Fibroblast of mammary gland (primary cell): ENCODE measurements at regions not wholly inside any gene's neighbourhood (a gene's known extent, or its start where the extent isn't known, plus 50 kb on each side); places are given as distances from the start of the nearest gene placed in this dataset.
A peak's percentile ranks its signal among the peaks of the same experiment; 100 is the strongest.

ENCODE experiments used
- DNase-seq: peaks from one replicate; pipeline ENCODE4 v3.0.0-alpha.2; 2010; ENCODE audit warnings: low read depth
- H3K4me3 ChIP-seq: 2 replicates; pipeline ENCODE4 v1.5.1; 2011; ENCODE audit warnings: low read depth, mild to moderate bottlenecking, low read length, moderate library complexity; ENCODE audit not compliant: control insufficient read depth
- TF ChIP-seq, protein P1 (sequence below): conservative IDR thresholded peaks from 2 replicates; pipeline ENCODE4 v1.5.1; 2011; ENCODE audit warnings: low read depth, low read length, inconsistent platforms; ENCODE audit not compliant: control insufficient read depth, insufficient read depth

GRCh38 chr12:68476794-68477193 is 133.9 kb upstream of the RAP1B start:
- TF ChIP-seq, protein P1, sequence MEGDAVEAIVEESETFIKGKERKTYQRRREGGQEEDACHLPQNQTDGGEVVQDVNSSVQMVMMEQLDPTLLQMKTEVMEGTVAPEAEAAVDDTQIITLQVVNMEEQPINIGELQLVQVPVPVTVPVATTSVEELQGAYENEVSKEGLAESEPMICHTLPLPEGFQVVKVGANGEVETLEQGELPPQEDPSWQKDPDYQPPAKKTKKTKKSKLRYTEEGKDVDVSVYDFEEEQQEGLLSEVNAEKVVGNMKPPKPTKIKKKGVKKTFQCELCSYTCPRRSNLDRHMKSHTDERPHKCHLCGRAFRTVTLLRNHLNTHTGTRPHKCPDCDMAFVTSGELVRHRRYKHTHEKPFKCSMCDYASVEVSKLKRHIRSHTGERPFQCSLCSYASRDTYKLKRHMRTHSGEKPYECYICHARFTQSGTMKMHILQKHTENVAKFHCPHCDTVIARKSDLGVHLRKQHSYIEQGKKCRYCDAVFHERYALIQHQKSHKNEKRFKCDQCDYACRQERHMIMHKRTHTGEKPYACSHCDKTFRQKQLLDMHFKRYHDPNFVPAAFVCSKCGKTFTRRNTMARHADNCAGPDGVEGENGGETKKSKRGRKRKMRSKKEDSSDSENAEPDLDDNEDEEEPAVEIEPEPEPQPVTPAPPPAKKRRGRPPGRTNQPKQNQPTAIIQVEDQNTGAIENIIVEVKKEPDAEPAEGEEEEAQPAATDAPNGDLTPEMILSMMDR = no peak
- DNase-seq = no peak
- H3K4me3 ChIP-seq = no peak overlapping the region

DNA sequence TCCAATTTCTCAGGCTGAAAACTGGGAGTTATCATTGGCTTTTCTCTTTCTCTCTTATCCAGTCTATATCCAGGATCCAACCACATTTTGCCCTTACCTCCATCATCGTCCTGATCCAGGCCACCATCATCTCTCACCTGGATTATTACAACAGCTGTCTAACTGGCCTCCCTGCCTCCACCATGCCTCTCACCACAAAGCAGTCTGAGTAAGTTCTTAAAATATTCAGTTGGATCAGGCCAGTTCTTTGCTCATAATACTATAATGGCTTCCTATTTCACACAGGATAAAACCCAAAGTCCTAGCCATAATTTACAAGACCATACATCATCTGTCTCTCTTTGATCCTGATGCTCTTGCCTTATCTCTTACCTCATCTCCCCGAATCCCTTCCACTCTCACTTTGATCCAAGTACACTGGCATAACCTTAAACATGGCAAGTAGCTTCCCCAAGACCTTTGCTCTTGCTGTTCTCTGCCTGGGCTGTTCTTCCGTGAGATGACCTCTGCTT is 133.4 kb upstream of the RAP1B start:
- peak; percentile 15 for DNase-seq
- no peak overlapping the region for H3K4me3 ChIP-seq
- TF ChIP-seq, protein P1 = no peak

DNA sequence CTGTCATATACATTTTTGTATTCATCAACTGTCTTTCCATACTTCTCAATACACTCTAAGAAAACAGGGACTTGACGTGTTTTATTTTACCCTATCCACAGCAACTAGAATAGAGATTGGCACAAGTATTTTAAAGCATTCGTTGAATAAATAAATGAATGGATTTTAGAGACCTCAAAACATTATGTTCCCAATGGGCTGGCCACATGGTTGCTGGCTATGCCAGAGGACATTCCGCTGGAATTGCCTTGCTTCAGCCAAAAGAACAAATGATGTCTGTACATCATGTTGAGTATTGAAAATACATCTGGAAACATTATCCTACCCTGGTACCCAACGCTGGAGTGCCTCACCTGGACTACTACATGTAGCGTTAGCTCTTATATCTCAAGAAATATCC is 132.8 kb upstream of the RAP1B start:
- TF ChIP-seq, protein P1 = no peak
- no peak for DNase-seq
- no peak overlapping the region for H3K4me3 ChIP-seq

GRCh38 chr12:68478516-68479260 is 132.0 kb upstream of the RAP1B start:
- H3K4me3 ChIP-seq = no peak overlapping the region
- TF ChIP-seq, protein P1 = no peak
- no peak for DNase-seq

- no peak overlapping the region for H3K4me3 ChIP-seq
- TF ChIP-seq, protein P1 = no peak
- DNase-seq = no peak
Measured at GRCh38 chr12:68479261-68479895, 131.3 kb upstream of the RAP1B start.

DNA sequence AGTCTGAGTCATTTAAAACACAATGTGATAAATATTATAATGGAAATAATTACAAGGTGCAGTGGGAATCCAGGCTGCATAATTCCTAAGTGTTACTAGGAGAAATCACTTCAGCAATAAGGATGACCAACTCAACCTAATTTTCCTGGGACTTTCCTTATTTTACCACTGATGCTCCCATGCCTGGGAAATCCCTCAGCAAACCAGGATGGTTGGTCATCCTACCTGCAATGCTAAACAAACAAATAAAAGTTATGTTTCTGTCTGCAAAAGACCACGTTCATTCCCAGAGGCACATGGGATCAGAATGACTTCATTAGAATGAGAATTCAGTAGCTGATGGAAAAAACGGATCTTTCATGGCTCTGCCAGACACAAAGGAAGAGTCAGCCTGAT is 130.8 kb upstream of the RAP1B start:
- no peak for DNase-seq
- H3K4me3 ChIP-seq = no peak overlapping the region
- TF ChIP-seq, protein P1 = no peak
